Left ventricle myocardium inferior (tissue), 1 donor: ENCODE measurements at regions not wholly inside any gene's neighbourhood (a gene's known extent, or its start where the extent isn't known, plus 50 kb on each side); places are given as distances from the start of the nearest gene placed in this dataset.

Source experiments
- DNase-seq: peaks from one replicate; pipeline ENCODE4 v3.0.0-alpha.2; 2020
- H3K27ac ChIP-seq: fragments of 200-600 bp; replicated peaks from 2 replicates; pipeline ENCODE4 v1.8.0; 2021
- H3K27me3 ChIP-seq: fragments of 200-600 bp; 2 replicates; pipeline ENCODE4 v1.8.0; 2021; ENCODE audit warnings: low read depth
- H3K36me3 ChIP-seq: fragments of 200-600 bp; 2 replicates; pipeline ENCODE4 v1.8.0; 2021
- H3K4me1 ChIP-seq: fragments of 200-600 bp; 2 replicates; pipeline ENCODE4 v1.8.0; 2021
- H3K4me3 ChIP-seq: fragments of 200-600 bp; 2 replicates; pipeline ENCODE4 v1.8.0; 2021; ENCODE audit warnings: mild to moderate bottlenecking, moderate library complexity
- H3K9me3 ChIP-seq: fragments of 200-600 bp; replicated peaks from 2 replicates; pipeline ENCODE4 v1.8.0; 2021
- CTCF ChIP-seq: fragments of 200-600 bp; IDR thresholded peaks from 2 replicates; pipeline ENCODE4 v1.8.0; 2021; ENCODE audit warnings: antibody characterized with exemption, mild to moderate bottlenecking, borderline replicate concordance
- intact Hi-C: fragments of 100-400 bp; cut with micrococcal nuclease; formaldehyde crosslinking; loops from one replicate; pipeline ENCODE4 v1.11.0; 2022
- donor health status: DM: no; HTN: yes; CAD: no; lungs with severe emphysema.

GRCh38 chr2:56476509-56477071, 292.8 kb downstream of the CCDC85A start:
- no peak for TF ChIP-seq CTCF
- Histone ChIP-seq H3K27me3 (no peaks in the 10 kb centered on the region), H3K27ac (no peak overlapping the region), H3K9me3 (no peaks in the 10 kb centered on the region), H3K4me3 (no peak overlapping the region), H3K4me1 (peaks cover 17% of the 10 kb centered on the region), H3K36me3 (no peaks in the 10 kb centered on the region)
- intact Hi-C loops = no loop called here
- no peak for DNase-seq

DNA sequence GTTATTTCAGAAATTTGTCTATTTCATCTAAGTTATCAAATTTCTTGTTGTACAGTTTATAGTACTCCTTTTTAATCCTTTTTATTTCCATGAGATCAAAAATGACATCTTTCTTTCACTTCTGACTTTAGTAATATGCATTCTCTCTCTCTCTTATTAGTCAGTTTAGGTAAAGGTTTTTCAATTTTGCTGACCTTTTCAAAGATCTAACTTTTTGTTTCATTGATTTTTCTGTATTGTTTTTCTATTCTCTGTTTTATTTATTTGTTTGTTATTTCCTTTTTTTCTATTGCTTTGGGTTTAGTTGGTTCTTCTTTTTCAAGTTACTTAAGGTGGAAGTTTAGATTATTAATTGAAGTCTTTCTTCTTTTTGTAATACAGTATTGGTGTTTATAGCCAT, 294.2 kb downstream of the CCDC85A start:
- Histone ChIP-seq H3K36me3 (no peaks in the 10 kb centered on the region), H3K27me3 (no peaks in the 10 kb centered on the region), H3K4me3 (no peak overlapping the region), H3K9me3 (no peaks in the 10 kb centered on the region), H3K27ac (no peak overlapping the region), H3K4me1 (peaks cover 17% of the 10 kb centered on the region)
- no peak for TF ChIP-seq CTCF
- DNase-seq = no peak
- intact Hi-C loops = no loop called here

GRCh38 chr2:56483081-56483480, 299.3 kb downstream of the CCDC85A start:
- Histone ChIP-seq H3K4me1 (no peaks in the 10 kb centered on the region), H3K27me3 (no peaks in the 10 kb centered on the region), H3K4me3 (no peak overlapping the region), H3K36me3 (no peaks in the 10 kb centered on the region), H3K27ac (no peak overlapping the region), H3K9me3 (peaks cover 7% of the 10 kb centered on the region)
- intact Hi-C loops = no loop called here
- no peak for DNase-seq
- no peak for TF ChIP-seq CTCF

DNA sequence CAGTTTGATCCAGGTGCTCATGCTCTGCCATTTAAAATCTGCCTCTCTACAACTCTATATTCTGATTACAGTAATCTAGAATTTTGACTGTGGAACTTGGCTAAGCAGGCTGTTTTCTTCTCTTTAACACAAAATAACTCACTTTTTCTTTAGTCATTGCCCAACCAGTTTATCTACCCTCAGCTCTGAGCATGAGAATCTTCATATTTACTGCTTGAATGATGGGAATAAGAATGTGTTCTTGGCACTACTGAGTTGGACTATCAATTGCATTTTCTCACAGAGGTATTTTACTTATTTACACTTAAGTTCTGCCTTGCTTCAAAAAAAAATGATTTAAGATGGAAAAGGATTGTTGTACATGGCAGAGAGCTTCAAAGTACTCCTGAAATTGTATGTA, 301.1 kb downstream of the CCDC85A start:
- Histone ChIP-seq H3K9me3 (peaks cover 7% of the 10 kb centered on the region), H3K4me1 (no peaks in the 10 kb centered on the region), H3K4me3 (no peak overlapping the region), H3K27ac (no peak overlapping the region), H3K36me3 (no peaks in the 10 kb centered on the region), H3K27me3 (no peaks in the 10 kb centered on the region)
- intact Hi-C loops = no loop called here
- no peak for DNase-seq
- TF ChIP-seq CTCF = no peak

GRCh38 chr2:56500317-56500716, 316.5 kb downstream of the CCDC85A start:
- Histone ChIP-seq H3K27ac (no peak overlapping the region), H3K27me3 (no peaks in the 10 kb centered on the region), H3K36me3 (no peaks in the 10 kb centered on the region), H3K4me1 (no peaks in the 10 kb centered on the region), H3K4me3 (no peak overlapping the region), H3K9me3 (peaks cover 40% of the 10 kb centered on the region)
- no peak for DNase-seq
- intact Hi-C loops = no loop called here
- TF ChIP-seq CTCF = no peak

DNA sequence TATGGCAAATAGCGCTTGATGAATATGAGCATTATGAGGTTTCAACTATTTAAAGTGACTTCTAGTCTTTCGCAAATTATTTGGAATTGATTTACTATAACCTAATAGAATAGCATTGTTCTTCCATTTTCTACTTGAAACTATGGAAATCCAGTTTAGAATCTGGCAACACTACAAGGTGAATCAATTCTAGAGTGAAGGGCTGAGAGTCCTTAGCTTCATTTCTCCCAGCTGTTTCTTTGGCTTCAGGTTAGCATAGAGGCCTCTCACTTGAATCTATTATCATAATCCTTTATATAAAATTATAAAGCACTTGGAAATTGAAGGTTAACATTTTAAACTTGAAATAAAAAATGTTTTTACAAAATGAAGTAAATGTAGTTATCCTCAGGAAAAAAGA, 318.8 kb downstream of the CCDC85A start:
- Histone ChIP-seq H3K4me3 (no peak overlapping the region), H3K36me3 (no peaks in the 10 kb centered on the region), H3K27ac (no peak overlapping the region), H3K4me1 (no peaks in the 10 kb centered on the region), H3K27me3 (no peaks in the 10 kb centered on the region), H3K9me3 (peaks cover 21% of the 10 kb centered on the region)
- DNase-seq = no peak
- no peak for TF ChIP-seq CTCF
- intact Hi-C loops = no loop called here
